HepG2 (cell line): ENCODE measurements at regions not wholly inside any gene's neighbourhood (a gene's known extent, or its start where the extent isn't known, plus 50 kb on each side); places are given as distances from the start of the nearest gene placed in this dataset.

Experiments used
- HDAC2 ChIP-seq: sonication (generic); formaldehyde crosslinking; IDR thresholded peaks from 2 replicates; pipeline ENCODE4 v1.4.0; 2020; ENCODE audit warnings: missing genetic modification reagents
- JUND ChIP-seq: sonication (generic); formaldehyde crosslinking; IDR thresholded peaks from 2 replicates; pipeline ENCODE4 v1.8.0; 2022; ENCODE audit warnings: mild to moderate bottlenecking, missing genetic modification reagents
- KLF11 ChIP-seq: IDR thresholded peaks from 2 replicates; pipeline ENCODE4 v1.6.1; 2016; ENCODE audit warnings: missing compliant biosample characterization
- SKI ChIP-seq: fragments of 450-650 bp; IDR thresholded peaks from one replicate; pipeline ENCODE4 v1.6.1; 2018; ENCODE audit warnings: mild to moderate bottlenecking; ENCODE audit not compliant: partially characterized antibody
- STAT5B ChIP-seq: sonication (generic); formaldehyde crosslinking; IDR thresholded peaks from 2 replicates; pipeline ENCODE4 v1.4.0; 2020; ENCODE audit warnings: missing genetic modification reagents
- SYNCRIP ChIP-seq: fragments of 200-400 bp; formaldehyde crosslinking; IDR thresholded peaks from 2 replicates; pipeline ENCODE4 v1.6.1; 2018; ENCODE audit warnings: mild to moderate bottlenecking, low read depth, low read length; ENCODE audit not compliant: insufficient read depth
- TEAD3 ChIP-seq: optimal IDR thresholded peaks from 2 replicates; pipeline ENCODE3; 2016; ENCODE audit warnings: borderline replicate concordance
- THYN1 ChIP-seq: sonication (generic); formaldehyde crosslinking; IDR thresholded peaks from 2 replicates; pipeline ENCODE4 v1.8.1; 2023; ENCODE audit warnings: low read depth, mild to moderate bottlenecking, moderate library complexity, missing genetic modification reagents, borderline replicate concordance
- XRCC5 ChIP-seq: fragments of 200-400 bp; formaldehyde crosslinking; optimal IDR thresholded peaks from 2 replicates; pipeline ENCODE3; 2017; ENCODE audit warnings: mild to moderate bottlenecking, low read length
- ZGPAT ChIP-seq: IDR thresholded peaks from 2 replicates; pipeline ENCODE4 v1.6.1; 2016; ENCODE audit warnings: mild to moderate bottlenecking
- ZNF224 ChIP-seq: sonication (generic); formaldehyde crosslinking; IDR thresholded peaks from 2 replicates; pipeline ENCODE4 v1.5.0; 2020; ENCODE audit warnings: mild to moderate bottlenecking, missing genetic modification reagents
- ZNF800 ChIP-seq: sonication (generic); formaldehyde crosslinking; IDR thresholded peaks from 2 replicates; pipeline ENCODE4 v1.4.0; 2020; ENCODE audit warnings: missing genetic modification reagents
- ZNF839 ChIP-seq: sonication (generic); formaldehyde crosslinking; IDR thresholded peaks from 2 replicates; pipeline ENCODE4 v1.4.0; 2020; ENCODE audit warnings: missing genetic modification reagents, mild to moderate bottlenecking, borderline replicate concordance
- TF ChIP-seq, protein P1 (sequence below): sonication (generic); formaldehyde crosslinking; IDR thresholded peaks from 2 replicates; pipeline ENCODE4 v1.5.0; 2020; ENCODE audit warnings: missing genetic modification reagents
- TF ChIP-seq, protein P2 (sequence below): sonication (generic); formaldehyde crosslinking; IDR thresholded peaks from 2 replicates; pipeline ENCODE4 v1.5.0; 2020; ENCODE audit warnings: missing genetic modification reagents

- TF ChIP-seq, protein P1, sequence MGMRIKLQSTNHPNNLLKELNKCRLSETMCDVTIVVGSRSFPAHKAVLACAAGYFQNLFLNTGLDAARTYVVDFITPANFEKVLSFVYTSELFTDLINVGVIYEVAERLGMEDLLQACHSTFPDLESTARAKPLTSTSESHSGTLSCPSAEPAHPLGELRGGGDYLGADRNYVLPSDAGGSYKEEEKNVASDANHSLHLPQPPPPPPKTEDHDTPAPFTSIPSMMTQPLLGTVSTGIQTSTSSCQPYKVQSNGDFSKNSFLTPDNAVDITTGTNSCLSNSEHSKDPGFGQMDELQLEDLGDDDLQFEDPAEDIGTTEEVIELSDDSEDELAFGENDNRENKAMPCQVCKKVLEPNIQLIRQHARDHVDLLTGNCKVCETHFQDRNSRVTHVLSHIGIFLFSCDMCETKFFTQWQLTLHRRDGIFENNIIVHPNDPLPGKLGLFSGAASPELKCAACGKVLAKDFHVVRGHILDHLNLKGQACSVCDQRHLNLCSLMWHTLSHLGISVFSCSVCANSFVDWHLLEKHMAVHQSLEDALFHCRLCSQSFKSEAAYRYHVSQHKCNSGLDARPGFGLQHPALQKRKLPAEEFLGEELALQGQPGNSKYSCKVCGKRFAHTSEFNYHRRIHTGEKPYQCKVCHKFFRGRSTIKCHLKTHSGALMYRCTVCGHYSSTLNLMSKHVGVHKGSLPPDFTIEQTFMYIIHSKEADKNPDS (CRISPR knock-in tag): 0 out of 2 replicates have a peak, but pooled peaks have one; percentile 47
- TF ChIP-seq XRCC5 (peak; percentile 77), THYN1 (CRISPR knock-in tag) (no peak), SKI (peak; percentile 63), ZNF839 (no peak), STAT5B (no peak), SYNCRIP (no peak), KLF11 (CRISPR knock-in tag) (peak; percentile 49; the same call in 1 of the 2 replicates), ZNF224 (no peak), ZGPAT (CRISPR knock-in tag) (peak; percentile 78), ZNF800 (CRISPR knock-in tag) (no peak), HDAC2 (CRISPR knock-in tag) (peak; percentile 84), JUND (CRISPR knock-in tag) (0 out of 2 replicates have a peak, but pooled peaks have one; percentile 56), TEAD3 (peak; percentile 99)
- TF ChIP-seq, protein P2, sequence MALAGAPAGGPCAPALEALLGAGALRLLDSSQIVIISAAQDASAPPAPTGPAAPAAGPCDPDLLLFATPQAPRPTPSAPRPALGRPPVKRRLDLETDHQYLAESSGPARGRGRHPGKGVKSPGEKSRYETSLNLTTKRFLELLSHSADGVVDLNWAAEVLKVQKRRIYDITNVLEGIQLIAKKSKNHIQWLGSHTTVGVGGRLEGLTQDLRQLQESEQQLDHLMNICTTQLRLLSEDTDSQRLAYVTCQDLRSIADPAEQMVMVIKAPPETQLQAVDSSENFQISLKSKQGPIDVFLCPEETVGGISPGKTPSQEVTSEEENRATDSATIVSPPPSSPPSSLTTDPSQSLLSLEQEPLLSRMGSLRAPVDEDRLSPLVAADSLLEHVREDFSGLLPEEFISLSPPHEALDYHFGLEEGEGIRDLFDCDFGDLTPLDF: peak; percentile 57; the same call in 1 of the 2 replicates
Observed at GRCh38 chr2:203656522-203657287, 49.7 kb upstream of the CD28 start (continued).
